ENCODE measurements at regions not wholly inside any gene's neighbourhood (a gene's known extent, or its start where the extent isn't known, plus 50 kb on each side); places are given as distances from the start of the nearest gene placed in this dataset.

- Histone ChIP-seq H3K4me3 (no peak overlapping the region), H3K36me3 (no peaks in the 10 kb centered on the region), H3K9me3 (no peaks in the 10 kb centered on the region), H3K27ac (no peak overlapping the region), H3K27me3 (replicated peaks; ENCODE audit: insufficient read depth) (no peaks in the 10 kb centered on the region), H3K4me1 (replicated peaks) (no peaks in the 10 kb centered on the region)
- DNase-seq (ENCODE audit: low spot score), result no peak
- WGBS, result 78% methylated on average over 2 of the region's 2 CpGs
- TF ChIP-seq POLR2AphosphoS5 (IDR thresholded peaks at IDR 0.05) (no peak), CTCF (IDR thresholded peaks at IDR 0.05) (no peak), POLR2A (IDR thresholded peaks at IDR 0.05) (no peak)
- intact Hi-C loops (cut with DNase I), result no loop called here
These were observed 173.0 kb downstream of the IBTK start for GRCh38 chr6:82074556-82074955.

- no peak for DNase-seq (ENCODE audit: low spot score)
- Histone ChIP-seq H3K9me3 (no peaks in the 10 kb centered on the region), H3K4me3 (no peak overlapping the region), H3K27me3 (replicated peaks; ENCODE audit: insufficient read depth) (no peaks in the 10 kb centered on the region), H3K27ac (no peak overlapping the region), H3K4me1 (replicated peaks) (no peaks in the 10 kb centered on the region), H3K36me3 (no peaks in the 10 kb centered on the region)
- no peak for TF ChIP-seq POLR2A (IDR thresholded peaks at IDR 0.05)
- TF ChIP-seq CTCF (IDR thresholded peaks at IDR 0.05), result no peak
- TF ChIP-seq POLR2AphosphoS5 (IDR thresholded peaks at IDR 0.05), result no peak
- intact Hi-C loops (cut with DNase I), result no loop called here
- 81% methylated on average over 5 of the region's 5 CpGs for WGBS
These were observed 174.1 kb downstream of the IBTK start for GRCh38 chr6:82073484-82073883.

- H3K27ac ChIP-seq, result no peak overlapping the region
- TF ChIP-seq POLR2A (IDR thresholded peaks at IDR 0.05) (no peak), CTCF (IDR thresholded peaks at IDR 0.05) (no peak), POLR2AphosphoS5 (IDR thresholded peaks at IDR 0.05) (no peak)
- no peaks in the 10 kb centered on the region for H3K4me1 ChIP-seq (replicated peaks)
- no peaks in the 10 kb centered on the region for H3K36me3 ChIP-seq
- no peaks in the 10 kb centered on the region for H3K9me3 ChIP-seq
- no peaks in the 10 kb centered on the region for H3K27me3 ChIP-seq (replicated peaks; ENCODE audit: insufficient read depth)
- intact Hi-C loops (cut with DNase I), result no loop called here
- H3K4me3 ChIP-seq, result no peak overlapping the region
- no peak for DNase-seq (ENCODE audit: low spot score)
- WGBS, result 59% methylated on average over 4 of the region's 4 CpGs
These were observed 174.8 kb downstream of the IBTK start for GRCh38 chr6:82072751-82073150.

- WGBS, result 15% methylated on average over 1 of the region's 1 CpG
- no peak overlapping the region for H3K4me3 ChIP-seq
These were observed 175.4 kb downstream of the IBTK start for GRCh38 chr6:82072121-82072521.

More at GRCh38 chr6:82072121-82072521, 175.4 kb downstream of the IBTK start:
- Histone ChIP-seq H3K9me3 (no peaks in the 10 kb centered on the region), H3K27me3 (replicated peaks; ENCODE audit: insufficient read depth) (no peaks in the 10 kb centered on the region), H3K27ac (no peak overlapping the region), H3K4me1 (replicated peaks) (no peaks in the 10 kb centered on the region), H3K36me3 (no peaks in the 10 kb centered on the region)
- no peak for DNase-seq (ENCODE audit: low spot score)
- intact Hi-C loops (cut with DNase I), result no loop called here
- TF ChIP-seq POLR2AphosphoS5 (IDR thresholded peaks at IDR 0.05) (no peak), CTCF (IDR thresholded peaks at IDR 0.05) (no peak), POLR2A (IDR thresholded peaks at IDR 0.05) (no peak)

Measured in prostate gland (tissue), 2 donors.